ENCODE measurements at regions not wholly inside any gene's neighbourhood (a gene's known extent, or its start where the extent isn't known, plus 50 kb on each side); places are given as distances from the start of the nearest gene placed in this dataset.

DNA sequence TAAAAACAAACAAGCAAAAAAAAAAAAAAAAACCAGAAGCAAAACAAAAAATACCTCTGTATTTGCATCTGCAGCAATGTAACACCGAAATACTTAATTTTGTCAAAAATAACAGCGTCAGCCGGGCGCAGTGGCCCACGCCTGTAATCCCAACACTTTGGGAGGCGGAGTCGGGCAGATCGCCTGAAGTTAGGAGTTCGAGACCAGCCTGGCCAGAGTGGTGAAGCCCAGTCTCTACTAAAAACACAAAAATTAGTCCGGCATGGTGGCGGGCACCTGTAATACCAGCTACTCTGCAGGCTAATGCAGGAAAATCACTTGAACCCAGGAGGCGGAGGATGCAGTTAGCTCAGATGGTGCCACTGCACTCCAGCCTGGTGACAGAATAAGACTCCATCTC is 683.5 kb upstream of the CA10 start:
- TF ChIP-seq, protein P1, sequence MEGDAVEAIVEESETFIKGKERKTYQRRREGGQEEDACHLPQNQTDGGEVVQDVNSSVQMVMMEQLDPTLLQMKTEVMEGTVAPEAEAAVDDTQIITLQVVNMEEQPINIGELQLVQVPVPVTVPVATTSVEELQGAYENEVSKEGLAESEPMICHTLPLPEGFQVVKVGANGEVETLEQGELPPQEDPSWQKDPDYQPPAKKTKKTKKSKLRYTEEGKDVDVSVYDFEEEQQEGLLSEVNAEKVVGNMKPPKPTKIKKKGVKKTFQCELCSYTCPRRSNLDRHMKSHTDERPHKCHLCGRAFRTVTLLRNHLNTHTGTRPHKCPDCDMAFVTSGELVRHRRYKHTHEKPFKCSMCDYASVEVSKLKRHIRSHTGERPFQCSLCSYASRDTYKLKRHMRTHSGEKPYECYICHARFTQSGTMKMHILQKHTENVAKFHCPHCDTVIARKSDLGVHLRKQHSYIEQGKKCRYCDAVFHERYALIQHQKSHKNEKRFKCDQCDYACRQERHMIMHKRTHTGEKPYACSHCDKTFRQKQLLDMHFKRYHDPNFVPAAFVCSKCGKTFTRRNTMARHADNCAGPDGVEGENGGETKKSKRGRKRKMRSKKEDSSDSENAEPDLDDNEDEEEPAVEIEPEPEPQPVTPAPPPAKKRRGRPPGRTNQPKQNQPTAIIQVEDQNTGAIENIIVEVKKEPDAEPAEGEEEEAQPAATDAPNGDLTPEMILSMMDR (IDR thresholded peaks at IDR 0.05), result no peak
- no peak for DNase-seq (ENCODE audit: low spot score)
- Mint-ChIP-seq H3K27ac (ENCODE audit: unreplicated experiment) (no peak overlapping the region), H3K27me3 (ENCODE audit: low read depth) (no peaks in the 10 kb centered on the region), H3K36me3 (ENCODE audit: low read depth) (no peaks in the 10 kb centered on the region), H3K9me3 (ENCODE audit: low read depth) (no peaks in the 10 kb centered on the region), H3K4me3 (ENCODE audit: unreplicated experiment) (no peak overlapping the region), H3K4me1 (ENCODE audit: low read depth) (peaks cover 9% of the 10 kb centered on the region)

DNA sequence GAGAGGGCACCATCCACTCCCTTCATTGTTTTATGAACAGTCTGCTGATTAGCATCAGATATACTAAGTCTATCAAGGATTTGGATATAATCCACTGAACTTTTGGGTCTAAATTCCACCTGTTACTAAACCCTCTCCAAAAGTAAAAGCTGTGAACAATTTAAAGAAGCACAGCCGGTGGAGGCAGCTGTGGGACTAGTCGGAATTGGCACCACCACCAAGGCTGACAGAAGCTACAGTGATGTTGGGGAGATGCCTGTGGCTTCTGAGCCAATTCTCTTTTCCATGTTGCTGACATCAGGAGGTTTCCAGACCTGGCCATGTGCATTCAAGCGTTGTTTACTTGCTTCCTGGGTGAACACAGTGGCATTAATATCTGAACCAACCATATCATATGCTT is 679.0 kb upstream of the CA10 start:
- TF ChIP-seq, protein P1 (IDR thresholded peaks at IDR 0.05), result no peak
- DNase-seq (ENCODE audit: low spot score), result no peak
- Mint-ChIP-seq H3K27me3 (ENCODE audit: low read depth) (no peaks in the 10 kb centered on the region), H3K4me1 (ENCODE audit: low read depth) (no peaks in the 10 kb centered on the region), H3K27ac (ENCODE audit: unreplicated experiment) (no peak overlapping the region), H3K9me3 (ENCODE audit: low read depth) (no peaks in the 10 kb centered on the region), H3K4me3 (ENCODE audit: unreplicated experiment) (no peak overlapping the region), H3K36me3 (ENCODE audit: low read depth) (no peaks in the 10 kb centered on the region)

DNA sequence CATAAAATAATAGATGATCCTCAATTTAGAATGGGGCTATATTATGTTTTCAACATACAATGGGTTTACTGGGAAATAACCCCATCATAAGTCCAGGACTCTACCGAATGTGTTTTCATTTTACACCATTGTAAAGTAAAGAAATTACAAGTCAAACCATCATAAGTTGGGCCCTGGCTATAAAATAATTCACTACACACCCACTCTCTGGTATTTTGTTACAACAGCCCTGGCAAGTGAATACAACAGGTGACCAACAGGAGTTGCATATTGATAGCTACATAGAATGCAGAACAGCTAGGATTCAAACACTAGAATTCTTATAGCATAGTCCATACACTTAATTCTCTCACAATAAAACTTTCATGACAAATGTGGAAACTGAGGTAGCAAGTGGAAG is 673.0 kb upstream of the CA10 start:
- Mint-ChIP-seq H3K36me3 (ENCODE audit: low read depth) (no peaks in the 10 kb centered on the region), H3K4me3 (ENCODE audit: unreplicated experiment) (no peak overlapping the region), H3K27me3 (ENCODE audit: low read depth) (no peaks in the 10 kb centered on the region), H3K4me1 (ENCODE audit: low read depth) (no peaks in the 10 kb centered on the region), H3K9me3 (ENCODE audit: low read depth) (no peaks in the 10 kb centered on the region), H3K27ac (ENCODE audit: unreplicated experiment) (no peak overlapping the region)
- no peak for DNase-seq (ENCODE audit: low spot score)
- TF ChIP-seq, protein P1 (IDR thresholded peaks at IDR 0.05), result no peak

DNA sequence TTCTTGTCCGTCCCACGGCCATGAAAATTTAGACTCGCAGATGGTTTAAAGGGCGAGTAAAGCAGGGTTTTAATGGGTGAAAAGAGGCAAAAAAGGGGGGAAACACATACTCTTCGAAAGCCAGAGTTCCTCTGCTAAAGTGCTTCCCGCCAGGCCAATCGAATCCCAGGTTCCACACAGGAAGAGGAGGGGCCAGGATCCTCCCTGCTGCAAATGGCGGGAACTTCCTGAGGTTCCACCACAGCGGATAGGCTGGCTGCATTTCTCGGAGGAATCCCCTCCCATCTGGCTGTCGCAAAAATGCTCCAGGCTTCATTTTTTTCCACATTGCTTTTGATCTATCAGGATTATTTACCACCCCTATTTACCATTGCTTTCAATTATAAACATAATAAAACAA is 670.1 kb upstream of the CA10 start:
- DNase-seq (ENCODE audit: low spot score), result no peak
- Mint-ChIP-seq H3K4me1 (ENCODE audit: low read depth) (no peaks in the 10 kb centered on the region), H3K27me3 (ENCODE audit: low read depth) (no peaks in the 10 kb centered on the region), H3K9me3 (ENCODE audit: low read depth) (no peaks in the 10 kb centered on the region), H3K4me3 (ENCODE audit: unreplicated experiment) (no peak overlapping the region), H3K36me3 (ENCODE audit: low read depth) (no peaks in the 10 kb centered on the region), H3K27ac (ENCODE audit: unreplicated experiment) (no peak overlapping the region)
- TF ChIP-seq, protein P1 (IDR thresholded peaks at IDR 0.05), result no peak

DNA sequence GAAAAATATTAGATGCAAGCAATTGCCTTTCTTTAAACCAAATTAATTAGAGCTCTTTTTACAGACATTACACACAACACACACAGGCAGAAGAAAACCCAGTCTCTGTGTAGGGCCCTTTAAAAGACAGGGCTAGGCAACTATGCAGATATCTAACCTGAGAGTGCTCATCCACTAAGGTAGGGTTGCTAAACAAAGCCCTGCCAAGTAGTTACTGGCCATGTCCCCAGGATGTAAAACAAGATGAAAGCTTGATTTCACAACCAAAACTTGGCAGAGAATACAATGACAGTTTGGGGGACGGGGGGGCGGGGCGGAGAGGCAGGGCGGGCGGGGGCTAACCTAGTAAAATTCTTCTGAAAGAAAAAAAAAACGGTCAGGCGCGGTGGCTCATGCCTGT is 669.0 kb upstream of the CA10 start:
- DNase-seq (ENCODE audit: low spot score), result no peak
- no peak overlapping the region for H3K27ac Mint-ChIP-seq (ENCODE audit: unreplicated experiment)
- no peaks in the 10 kb centered on the region for H3K36me3 Mint-ChIP-seq (ENCODE audit: low read depth)
- no peaks in the 10 kb centered on the region for H3K9me3 Mint-ChIP-seq (ENCODE audit: low read depth)
- TF ChIP-seq, protein P1 (IDR thresholded peaks at IDR 0.05), result no peak
- no peaks in the 10 kb centered on the region for H3K27me3 Mint-ChIP-seq (ENCODE audit: low read depth)
- H3K4me3 Mint-ChIP-seq (ENCODE audit: unreplicated experiment), result no peak overlapping the region
- H3K4me1 Mint-ChIP-seq (ENCODE audit: low read depth), result no peaks in the 10 kb centered on the region

All from chondrocyte (in vitro differentiated cells).